ENCODE measurements at regions not wholly inside any gene's neighbourhood (a gene's known extent, or its start where the extent isn't known, plus 50 kb on each side); places are given as distances from the start of the nearest gene placed in this dataset.

GRCh38 chr13:86741762-86742285, 929.3 kb upstream of the SLITRK5 start:
- DNase-seq: no peak

DNA sequence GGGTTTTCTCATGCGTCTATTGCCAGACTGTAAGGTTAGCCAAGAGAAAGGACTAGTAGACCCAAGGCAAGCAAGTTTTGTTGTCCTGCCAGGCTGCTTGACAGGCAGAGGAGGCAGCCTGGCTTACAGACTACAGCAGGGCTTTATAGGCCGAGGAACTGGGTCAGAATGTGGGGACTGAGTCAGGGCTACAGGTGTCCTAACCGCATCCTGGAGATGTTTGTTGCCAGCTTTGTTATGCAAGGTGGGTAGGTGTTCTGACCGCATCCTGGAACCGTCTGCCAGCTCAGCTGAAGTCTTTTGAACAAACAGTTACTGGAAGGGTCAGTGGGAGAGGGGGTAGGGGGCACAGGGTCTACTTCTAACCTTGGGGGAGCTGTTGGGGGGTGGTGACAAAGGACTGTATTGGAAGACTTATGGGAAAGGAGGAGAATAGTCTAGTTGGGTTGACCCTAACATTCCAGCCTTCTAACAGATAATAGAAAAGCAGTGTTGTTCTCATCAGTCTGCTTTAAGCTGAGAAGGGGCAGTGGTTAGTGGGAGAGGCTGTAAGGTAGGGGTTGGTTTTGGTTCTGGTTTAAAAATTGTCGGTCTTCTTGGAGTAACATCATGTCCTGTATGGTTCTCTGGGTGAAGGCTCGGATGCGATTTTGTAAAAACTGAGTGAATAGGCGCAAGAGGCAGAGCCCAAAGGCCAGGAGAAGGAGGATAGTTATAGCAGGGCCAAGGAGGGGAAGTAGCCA, 913.8 kb upstream of the SLITRK5 start:
- no peak for DNase-seq

- DNase-seq: no peak
Measured at GRCh38 chr13:86758116-86758515, 913.1 kb upstream of the SLITRK5 start.

DNA sequence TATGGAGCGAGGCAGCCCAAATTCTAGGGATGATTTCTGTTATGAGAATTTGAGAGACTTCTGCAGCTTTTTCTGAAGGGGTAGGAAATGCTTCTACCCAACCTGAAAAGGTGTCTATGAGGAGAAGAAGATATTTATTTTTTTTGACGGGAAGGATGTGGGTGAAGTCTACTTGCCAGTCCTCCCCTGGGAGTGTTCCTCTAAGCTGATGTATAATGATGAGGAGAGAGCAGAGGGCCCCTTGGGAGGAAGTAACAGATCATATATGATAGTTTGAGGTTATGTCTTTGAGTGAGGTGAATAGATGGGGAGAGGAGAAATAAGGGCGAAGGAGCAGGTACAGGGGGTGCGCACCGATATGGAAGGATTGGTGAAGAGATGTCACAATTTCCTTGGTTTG, 910.6 kb upstream of the SLITRK5 start:
- no peak for DNase-seq

GRCh38 chr13:86765462-86765861, 905.7 kb upstream of the SLITRK5 start:
- DNase-seq: no peak

- DNase-seq: no peak
Measured at GRCh38 chr13:86788616-86789015, 882.6 kb upstream of the SLITRK5 start.

DNA sequence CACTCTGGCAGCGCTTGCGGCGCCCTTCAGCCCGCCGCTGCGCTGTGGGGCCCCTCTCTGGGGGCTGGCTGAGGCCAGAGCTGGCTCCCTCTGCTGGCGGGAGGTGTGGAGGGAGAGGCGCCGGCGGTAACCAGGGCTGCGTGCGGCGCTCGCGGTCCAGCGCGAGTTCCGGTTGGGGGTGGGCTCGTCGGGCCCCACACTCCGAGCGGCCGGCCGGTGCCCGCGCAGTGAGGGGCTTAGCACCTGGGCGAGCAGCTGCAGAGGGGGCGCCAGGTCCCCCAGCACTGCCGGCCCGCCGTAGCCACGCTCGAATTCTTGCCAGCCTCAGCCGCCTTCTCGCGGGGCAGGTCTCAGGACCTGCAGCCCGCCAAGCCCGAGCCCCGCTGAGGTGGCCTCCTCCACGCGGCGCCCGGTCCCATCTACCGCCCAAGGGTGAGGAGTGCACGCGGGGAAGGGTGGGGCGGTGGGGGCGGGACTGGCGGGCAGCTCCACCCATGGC, 879.0 kb upstream of the SLITRK5 start:
- no peak for DNase-seq

- no peak for DNase-seq
Measured at GRCh38 chr13:86795858-86796257, 875.3 kb upstream of the SLITRK5 start.

GRCh38 chr13:86810361-86810760, 860.8 kb upstream of the SLITRK5 start:
- no peak for DNase-seq

- DNase-seq: no peak
Measured at GRCh38 chr13:86813198-86813597, 858.0 kb upstream of the SLITRK5 start.

GRCh38 chr13:86825410-86825809, 845.8 kb upstream of the SLITRK5 start:
- no peak for DNase-seq

- no peak for DNase-seq
Measured at GRCh38 chr13:86826232-86826631, 844.9 kb upstream of the SLITRK5 start.

DNA sequence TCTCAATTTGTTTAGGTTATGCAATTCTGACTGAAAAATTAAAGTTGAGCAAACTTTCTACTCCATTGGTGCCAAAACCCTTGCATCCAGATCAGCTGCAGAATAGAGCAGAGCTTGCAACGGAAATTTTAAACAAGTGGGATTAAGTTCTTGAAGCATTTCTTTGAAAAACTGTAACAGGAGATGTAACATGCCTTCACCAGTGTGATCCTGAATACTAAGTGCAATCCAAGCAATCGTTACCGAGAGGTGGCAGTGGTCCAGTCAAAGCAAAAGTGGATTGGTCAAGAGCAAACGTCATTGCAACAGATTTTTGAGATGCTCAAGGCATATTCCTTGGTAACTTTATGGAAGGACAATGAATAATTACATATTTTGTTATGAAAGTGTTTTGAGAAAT, 841.1 kb upstream of the SLITRK5 start:
- DNase-seq: no peak

DNA sequence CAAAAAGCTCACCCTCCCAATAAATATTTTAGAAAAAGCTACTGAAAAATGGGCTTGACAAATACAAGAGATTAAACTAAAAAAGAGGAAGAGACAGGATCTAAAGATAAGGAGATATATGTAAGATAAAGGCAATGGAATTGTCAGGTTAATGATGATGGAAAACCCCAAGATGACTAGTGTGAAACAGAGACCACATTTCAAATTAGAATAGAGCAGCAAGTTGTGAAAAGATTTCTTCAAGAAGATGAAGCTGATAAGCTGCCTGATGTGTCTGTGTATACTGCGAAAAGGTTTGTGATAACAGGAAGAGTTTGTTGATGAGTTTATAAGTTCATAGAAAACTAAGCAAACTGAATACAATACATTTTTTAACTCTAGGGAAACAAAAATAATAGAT, 840.1 kb upstream of the SLITRK5 start:
- DNase-seq: no peak

GRCh38 chr13:86838411-86839120, 832.6 kb upstream of the SLITRK5 start:
- no peak for DNase-seq

GRCh38 chr13:86839221-86839620, 832.0 kb upstream of the SLITRK5 start:
- DNase-seq: no peak

DNA sequence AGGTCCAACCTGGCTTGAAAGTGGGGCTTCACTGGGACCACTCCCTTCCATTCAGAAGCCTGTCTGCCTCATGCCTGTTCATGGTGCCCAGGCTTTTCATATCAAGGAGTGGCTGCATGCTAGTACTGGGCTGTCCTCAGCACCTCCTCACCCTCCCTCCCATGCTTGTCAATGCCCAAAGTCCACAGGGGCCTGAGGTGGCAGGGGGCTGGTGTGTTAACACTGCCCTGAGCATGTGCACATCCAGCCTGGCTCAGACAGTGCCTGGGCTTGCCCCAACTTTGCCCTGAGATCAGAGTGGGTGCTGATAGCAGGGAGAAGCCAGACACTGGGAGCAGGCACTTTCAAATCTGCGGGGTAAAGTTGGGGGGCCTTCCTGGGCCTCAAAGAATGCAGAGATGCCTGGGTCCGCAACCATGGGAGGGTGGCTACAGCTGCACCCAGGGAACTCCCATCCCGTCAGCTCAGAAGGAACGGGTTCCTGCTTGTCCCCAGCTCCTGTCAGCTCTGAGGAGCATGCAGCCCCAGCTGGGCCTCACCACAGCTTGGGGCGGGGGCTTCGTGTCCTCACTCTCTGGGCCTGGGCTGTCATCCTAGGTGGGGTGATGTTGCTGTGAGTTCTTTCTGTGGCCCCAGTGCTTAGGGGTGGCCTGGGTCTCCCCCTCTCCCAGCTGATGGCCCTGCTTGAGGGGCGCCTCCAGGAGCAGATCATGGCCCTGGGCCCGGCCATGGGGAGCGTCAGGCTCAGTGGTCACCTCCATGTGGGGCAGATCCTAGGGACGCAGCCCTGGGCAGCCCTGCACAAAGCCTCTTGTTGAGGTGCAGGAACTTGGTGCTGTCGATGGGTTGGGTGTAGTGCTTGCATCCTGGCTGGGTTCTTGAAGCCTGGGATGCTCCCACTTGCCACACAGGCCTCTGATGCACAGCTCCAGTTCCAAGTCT, 830.6 kb upstream of the SLITRK5 start:
- no peak for DNase-seq

- no peak for DNase-seq
Measured at GRCh38 chr13:86841264-86841663, 829.9 kb upstream of the SLITRK5 start.

GRCh38 chr13:86846501-86846900, 824.7 kb upstream of the SLITRK5 start:
- no peak for DNase-seq

GRCh38 chr13:86848716-86849115, 822.5 kb upstream of the SLITRK5 start:
- DNase-seq: no peak

- DNase-seq: no peak
Measured at GRCh38 chr13:86856991-86857390, 814.2 kb upstream of the SLITRK5 start.

- DNase-seq: no peak
Measured at GRCh38 chr13:86858216-86858615, 813.0 kb upstream of the SLITRK5 start.

DNA sequence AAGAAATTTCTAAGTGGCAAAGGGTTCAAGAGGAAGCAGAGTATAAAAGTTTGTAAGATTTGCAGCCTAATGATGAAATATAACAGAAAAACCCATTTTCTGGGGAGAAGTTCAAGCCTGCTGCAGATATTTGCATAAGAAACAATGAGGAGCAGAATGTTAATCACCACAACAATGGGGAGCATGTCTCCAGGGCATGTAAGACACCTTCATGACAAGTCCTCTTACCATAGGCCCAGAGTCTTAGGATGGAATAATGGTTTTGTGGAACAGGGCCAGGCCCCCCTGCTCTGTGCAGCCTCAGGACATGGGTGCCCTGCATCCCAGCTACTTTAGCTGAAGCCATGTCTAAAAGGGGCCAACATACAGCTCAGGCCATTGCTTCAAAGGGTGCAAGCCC, 809.0 kb upstream of the SLITRK5 start:
- DNase-seq: no peak
